OCI-LY1 (cell line): ENCODE measurements at regions not wholly inside any gene's neighbourhood (a gene's known extent, or its start where the extent isn't known, plus 50 kb on each side); places are given as distances from the start of the nearest gene placed in this dataset.

Experiments used
- H2AFZ ChIP-seq: fragments of 200-600 bp; sonication (generic), shearing (Covaris generic); 2 replicates; pipeline ENCODE4 v1.6.0; 2014; ENCODE audit warnings: antibody characterized with exemption, mild to moderate bottlenecking, low read length
- H3F3A ChIP-seq: fragments of 200-600 bp; sonication (generic), shearing (Covaris generic); 2 replicates; pipeline ENCODE4 v1.6.0; 2014; ENCODE audit warnings: mild to moderate bottlenecking, antibody characterized with exemption, low read length, moderate library complexity; ENCODE audit not compliant: insufficient read depth
- H3K27ac ChIP-seq: fragments of 200-600 bp; sonication (generic); 2 replicates; pipeline ENCODE4 v1.5.1; 2014; ENCODE audit warnings: low read length, mixed run types, mild to moderate bottlenecking, low read depth; ENCODE audit not compliant: poor library complexity, severe bottlenecking
- H3K27me3 ChIP-seq: fragments of 200-600 bp; sonication (generic); 2 replicates; pipeline ENCODE4 v1.6.0; 2014; ENCODE audit warnings: antibody characterized with exemption, mild to moderate bottlenecking, low read length, moderate library complexity; ENCODE audit not compliant: insufficient read depth
- H3K36me3 ChIP-seq: fragments of 200-600 bp; sonication (generic); 2 replicates; pipeline ENCODE4 v1.6.1; 2014; ENCODE audit warnings: mild to moderate bottlenecking, antibody characterized with exemption, low read length, moderate library complexity, mixed read lengths; ENCODE audit not compliant: insufficient read depth
- H3K4me1 ChIP-seq: fragments of 200-600 bp; sonication (generic); 2 replicates; pipeline ENCODE4 v1.5.1; 2014; ENCODE audit warnings: mild to moderate bottlenecking, low read length, moderate library complexity; ENCODE audit not compliant: insufficient read depth, severe bottlenecking
- H3K4me2 ChIP-seq: fragments of 200-600 bp; sonication (generic), shearing (Covaris generic); 2 replicates; pipeline ENCODE4 v1.6.1; 2014; ENCODE audit warnings: low read length
- H3K4me3 ChIP-seq: fragments of 200-600 bp; sonication (generic); 2 replicates; pipeline ENCODE4 v1.5.1; 2014; ENCODE audit warnings: low read length, low read depth, mild to moderate bottlenecking, mixed read lengths; ENCODE audit not compliant: poor library complexity, severe bottlenecking
- H3K79me2 ChIP-seq: fragments of 200-600 bp; shearing (Covaris generic); 2 replicates; pipeline ENCODE4 v1.6.1; 2016; ENCODE audit warnings: mixed run types, low read length, mixed read lengths; ENCODE audit not compliant: insufficient read depth
- H3K9ac ChIP-seq: fragments of 200-600 bp; sonication (generic), shearing (Covaris generic); 2 replicates; pipeline ENCODE4 v1.6.1; 2014; ENCODE audit warnings: mild to moderate bottlenecking, low read length, mixed read lengths
- H3K9me2 ChIP-seq: fragments of 200-600 bp; sonication (generic), shearing (Covaris generic); 2 replicates; pipeline ENCODE4 v1.6.1; 2014; ENCODE audit warnings: low read depth, mild to moderate bottlenecking, low read length, mixed read lengths
- H3K9me3 ChIP-seq: fragments of 200-600 bp; shearing (Covaris generic); 2 replicates; pipeline ENCODE4 v1.6.1; 2014; ENCODE audit warnings: low read length, mixed read lengths
- H4K20me1 ChIP-seq: fragments of 200-600 bp; sonication (generic), shearing (Covaris generic); 2 replicates; pipeline ENCODE4 v1.6.0; 2016; ENCODE audit warnings: mild to moderate bottlenecking, low read length; ENCODE audit not compliant: insufficient read depth
- EZH2 ChIP-seq: fragments of 200-600 bp; sonication (generic), shearing (Covaris generic); IDR thresholded peaks from 2 replicates; pipeline ENCODE4 v1.8.0; 2017; ENCODE audit warnings: borderline replicate concordance, mixed run types, mild to moderate bottlenecking, antibody characterized with exemption, low read length, moderate library complexity, mixed read lengths
- TF ChIP-seq, protein P1 (sequence below): fragments of 200-600 bp; sonication (generic), shearing (Covaris generic); IDR thresholded peaks from 2 replicates; pipeline ENCODE4 v1.5.1; 2017; ENCODE audit warnings: mild to moderate bottlenecking, antibody characterized with exemption, low read length, moderate library complexity, mixed read lengths

DNA sequence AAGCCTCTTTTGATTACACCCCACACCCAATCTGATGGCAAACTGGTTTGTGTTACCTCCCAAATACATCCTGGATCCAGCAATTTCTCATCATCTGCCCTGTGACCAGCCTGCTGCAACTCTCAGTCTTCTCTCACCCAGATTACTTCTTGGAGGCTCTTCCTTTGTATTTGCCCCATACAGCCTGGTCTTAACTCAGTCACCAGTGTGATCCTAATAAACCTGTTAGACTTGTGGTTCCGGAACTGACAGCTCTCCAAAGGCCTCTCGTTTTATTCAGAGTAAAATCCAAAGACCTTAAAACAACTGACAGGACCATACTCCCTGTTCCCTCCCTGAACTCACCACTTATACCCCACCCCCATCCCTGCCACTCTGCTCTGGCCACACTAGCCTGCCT is 228.2 kb upstream of the PAPPA start:
- H3K4me3 ChIP-seq: no peak overlapping the region
- H3F3A ChIP-seq: no peaks in the 10 kb centered on the region
- no peaks in the 10 kb centered on the region for H3K79me2 ChIP-seq
- TF ChIP-seq, protein P1, sequence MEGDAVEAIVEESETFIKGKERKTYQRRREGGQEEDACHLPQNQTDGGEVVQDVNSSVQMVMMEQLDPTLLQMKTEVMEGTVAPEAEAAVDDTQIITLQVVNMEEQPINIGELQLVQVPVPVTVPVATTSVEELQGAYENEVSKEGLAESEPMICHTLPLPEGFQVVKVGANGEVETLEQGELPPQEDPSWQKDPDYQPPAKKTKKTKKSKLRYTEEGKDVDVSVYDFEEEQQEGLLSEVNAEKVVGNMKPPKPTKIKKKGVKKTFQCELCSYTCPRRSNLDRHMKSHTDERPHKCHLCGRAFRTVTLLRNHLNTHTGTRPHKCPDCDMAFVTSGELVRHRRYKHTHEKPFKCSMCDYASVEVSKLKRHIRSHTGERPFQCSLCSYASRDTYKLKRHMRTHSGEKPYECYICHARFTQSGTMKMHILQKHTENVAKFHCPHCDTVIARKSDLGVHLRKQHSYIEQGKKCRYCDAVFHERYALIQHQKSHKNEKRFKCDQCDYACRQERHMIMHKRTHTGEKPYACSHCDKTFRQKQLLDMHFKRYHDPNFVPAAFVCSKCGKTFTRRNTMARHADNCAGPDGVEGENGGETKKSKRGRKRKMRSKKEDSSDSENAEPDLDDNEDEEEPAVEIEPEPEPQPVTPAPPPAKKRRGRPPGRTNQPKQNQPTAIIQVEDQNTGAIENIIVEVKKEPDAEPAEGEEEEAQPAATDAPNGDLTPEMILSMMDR: no peak
- no peak for TF ChIP-seq EZH2
- no peak overlapping the region for H3K9ac ChIP-seq
- no peak overlapping the region for H3K4me2 ChIP-seq
- no peaks in the 10 kb centered on the region for H3K27me3 ChIP-seq
- no peak overlapping the region for H3K27ac ChIP-seq
- no peak overlapping the region for H2AFZ ChIP-seq
- no peaks in the 10 kb centered on the region for H3K9me2 ChIP-seq
- H3K9me3 ChIP-seq: no peaks in the 10 kb centered on the region
- H3K36me3 ChIP-seq: no peaks in the 10 kb centered on the region
- no peaks in the 10 kb centered on the region for H4K20me1 ChIP-seq
- no peaks in the 10 kb centered on the region for H3K4me1 ChIP-seq

DNA sequence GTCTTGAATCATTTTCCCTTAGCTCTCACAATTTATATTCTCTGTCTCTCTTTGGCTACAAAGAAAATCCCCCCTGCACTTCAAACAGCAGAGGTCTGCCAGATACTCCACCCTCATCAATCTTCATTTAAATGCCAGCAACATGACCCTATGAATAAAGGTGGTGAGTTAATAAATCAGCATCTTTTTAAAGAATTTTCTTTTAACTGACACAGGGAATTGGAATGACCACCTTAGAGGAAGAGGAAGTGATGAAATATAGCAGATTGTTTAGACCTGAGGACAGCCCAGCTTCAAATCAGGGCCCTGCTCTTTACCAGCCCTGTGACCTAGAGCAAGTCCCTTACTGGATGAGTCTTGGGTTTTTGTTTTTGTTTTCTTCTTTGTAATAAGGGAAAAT is 223.1 kb upstream of the PAPPA start:
- Histone ChIP-seq H3K9ac (no peak overlapping the region), H3K9me3 (no peaks in the 10 kb centered on the region), H3K9me2 (no peaks in the 10 kb centered on the region), H3K36me3 (no peaks in the 10 kb centered on the region), H3K4me2 (no peak overlapping the region), H3K27me3 (no peaks in the 10 kb centered on the region), H3F3A (no peaks in the 10 kb centered on the region), H4K20me1 (no peaks in the 10 kb centered on the region), H3K27ac (no peak overlapping the region), H3K4me1 (no peaks in the 10 kb centered on the region), H2AFZ (no peak overlapping the region), H3K79me2 (no peaks in the 10 kb centered on the region), H3K4me3 (no peak overlapping the region)
- TF ChIP-seq, protein P1: no peak
- TF ChIP-seq EZH2: no peak

DNA sequence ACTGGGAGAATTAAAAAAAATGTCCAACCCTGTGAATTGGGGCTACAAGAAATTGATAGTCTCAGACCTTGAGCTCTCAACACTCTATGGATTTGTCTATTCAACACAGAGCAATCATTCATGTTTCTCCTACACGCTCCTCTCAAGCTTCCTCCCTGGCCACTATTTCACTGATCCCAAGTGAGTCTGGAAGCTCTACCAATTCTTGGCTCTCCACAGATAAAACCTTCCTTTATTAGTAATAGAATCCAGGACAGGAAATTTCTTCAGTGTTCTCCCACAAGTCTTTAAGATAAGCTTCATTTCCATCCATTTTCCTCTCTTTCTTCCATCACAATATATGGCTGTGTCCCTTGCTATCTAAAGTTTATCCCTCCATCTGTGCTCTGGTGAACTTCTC is 215.1 kb upstream of the PAPPA start:
- no peak overlapping the region for H3K4me2 ChIP-seq
- no peaks in the 10 kb centered on the region for H3K9me3 ChIP-seq
- no peak overlapping the region for H3K9ac ChIP-seq
- H3K4me3 ChIP-seq: no peak overlapping the region
- H3K4me1 ChIP-seq: no peaks in the 10 kb centered on the region
- no peaks in the 10 kb centered on the region for H3K79me2 ChIP-seq
- no peak overlapping the region for H2AFZ ChIP-seq
- H3K27me3 ChIP-seq: no peaks in the 10 kb centered on the region
- no peaks in the 10 kb centered on the region for H3K9me2 ChIP-seq
- no peak overlapping the region for H3K27ac ChIP-seq
- no peaks in the 10 kb centered on the region for H4K20me1 ChIP-seq
- H3F3A ChIP-seq: no peaks in the 10 kb centered on the region
- TF ChIP-seq EZH2: no peak
- TF ChIP-seq, protein P1: no peak
- H3K36me3 ChIP-seq: no peaks in the 10 kb centered on the region
